SU-DHL-6 (cell line): ENCODE measurements at regions not wholly inside any gene's neighbourhood (a gene's known extent, or its start where the extent isn't known, plus 50 kb on each side); places are given as distances from the start of the nearest gene placed in this dataset.

Experiments used
- CTCF ChIP-seq: fragments of 200-600 bp; sonication (generic); IDR thresholded peaks from one replicate; pipeline ENCODE4 v1.5.1; 2017; ENCODE audit warnings: antibody characterized with exemption, mild to moderate bottlenecking, low read length, moderate library complexity; ENCODE audit not compliant: insufficient read depth, poor library complexity, severe bottlenecking
- EZH2phosphoT487 ChIP-seq: fragments of 200-600 bp; sonication (generic), shearing (Covaris generic); conservative IDR thresholded peaks from 2 replicates; pipeline ENCODE4 v1.6.1; 2018; ENCODE audit warnings: mild to moderate bottlenecking, antibody characterized with exemption, low read length, moderate library complexity, mixed read lengths

DNA sequence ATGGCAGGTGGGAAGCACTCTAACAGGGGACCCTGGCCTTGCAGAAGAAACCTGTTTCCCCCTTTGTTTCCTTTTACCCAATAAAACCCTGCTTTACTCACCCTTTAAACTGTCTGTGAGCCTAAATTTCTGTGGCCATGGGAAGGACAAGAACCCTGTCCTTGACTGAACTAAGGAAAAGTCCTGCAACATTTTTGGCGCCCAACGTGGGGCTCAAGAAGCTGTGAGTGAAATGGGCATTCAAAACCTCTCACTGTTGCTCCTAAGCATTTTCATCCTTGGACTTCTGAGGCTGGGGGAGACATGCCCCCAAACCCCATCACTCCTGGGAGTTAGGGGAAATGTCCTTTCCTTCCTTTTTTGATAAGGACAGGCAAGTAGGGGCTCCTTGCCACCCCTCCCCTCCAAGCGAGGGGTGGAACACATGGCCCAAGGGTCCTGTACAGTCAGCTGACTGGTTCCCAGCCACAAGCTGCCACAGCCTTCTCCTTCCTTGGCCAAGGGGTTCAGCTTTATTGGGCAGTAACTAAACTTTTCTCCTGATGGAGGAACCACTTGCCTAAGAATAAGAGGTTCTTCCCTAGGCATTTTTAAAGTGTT, 381.6 kb downstream of the KLF5 start:
- TF ChIP-seq CTCF (no peak), EZH2phosphoT487 (no peak)
